Hepatic stellate cell (primary cell): ENCODE measurements at regions not wholly inside any gene's neighbourhood (a gene's known extent, or its start where the extent isn't known, plus 50 kb on each side); places are given as distances from the start of the nearest gene placed in this dataset.

Experiments
- DNase-seq: peaks from one replicate; pipeline ENCODE4 v3.0.0; 2011; ENCODE audit warnings: low spot score

GRCh38 chr2:145190031-145190703 lies 670.2 kb upstream of the ZEB2 start:
- DNase-seq: no peak

DNA sequence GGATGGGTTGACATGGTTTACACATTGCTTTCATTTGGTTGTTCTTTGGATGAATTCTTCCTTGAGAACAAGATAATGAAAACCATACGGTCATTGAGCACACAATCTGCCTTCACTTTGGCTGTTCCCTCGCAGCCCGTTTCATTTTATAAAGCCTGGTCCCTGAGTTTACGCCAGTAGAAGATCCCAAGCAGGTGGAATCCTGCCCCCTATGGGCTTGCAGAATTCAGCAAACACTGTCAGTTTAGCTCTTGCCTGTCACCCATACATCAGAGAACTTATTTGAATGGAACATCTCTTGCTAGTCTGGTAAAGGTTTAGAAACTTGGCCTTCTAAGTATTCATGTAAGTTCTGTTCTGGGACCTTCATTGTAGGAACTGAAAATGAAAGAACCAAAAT lies 666.4 kb upstream of the ZEB2 start:
- DNase-seq: no peak

GRCh38 chr2:145185696-145186095 lies 665.8 kb upstream of the ZEB2 start:
- DNase-seq: peak; percentile 4

DNA sequence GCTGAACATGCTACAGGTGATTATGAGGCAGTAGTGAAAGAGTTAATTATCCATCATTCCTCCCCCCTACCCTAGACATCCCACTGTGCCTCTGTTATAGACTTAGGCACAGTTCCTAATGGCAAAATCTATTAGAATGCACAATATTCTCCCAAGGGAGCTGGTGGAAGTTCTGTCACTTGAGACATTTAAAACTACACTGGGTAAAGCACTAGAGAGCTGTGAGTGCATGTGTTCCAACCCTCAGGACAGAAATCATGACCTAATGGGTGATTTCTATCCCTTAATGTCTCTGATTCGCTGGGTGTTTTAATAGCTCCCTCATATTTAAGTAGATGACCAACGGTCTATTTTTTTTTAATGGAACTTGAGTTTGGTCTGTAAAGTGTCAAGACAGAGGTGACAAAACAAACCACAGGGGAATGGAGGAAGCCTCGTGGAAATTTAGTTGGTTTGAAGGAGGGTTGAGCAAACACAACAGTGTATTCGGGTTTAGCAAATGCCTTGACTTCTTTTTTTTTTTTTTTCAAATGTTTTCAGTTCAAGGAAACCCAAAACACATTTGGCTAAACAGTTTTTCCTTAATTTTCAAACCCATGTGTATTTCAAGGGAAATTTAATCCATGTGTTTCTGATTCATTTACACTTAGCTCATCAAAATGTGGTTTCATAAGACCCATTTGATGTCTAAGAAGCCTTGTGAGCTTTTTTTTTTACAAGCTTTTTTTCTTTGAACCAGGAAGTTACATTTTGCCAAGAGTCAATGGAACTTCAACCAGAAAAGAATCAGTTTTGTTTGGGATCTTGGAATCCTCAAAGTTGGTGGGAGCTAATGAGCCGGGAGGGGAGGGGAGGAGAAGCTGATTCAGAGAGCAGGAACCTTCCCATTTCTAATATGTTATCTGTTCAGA lies 665.1 kb upstream of the ZEB2 start:
- no peak for DNase-seq

DNA sequence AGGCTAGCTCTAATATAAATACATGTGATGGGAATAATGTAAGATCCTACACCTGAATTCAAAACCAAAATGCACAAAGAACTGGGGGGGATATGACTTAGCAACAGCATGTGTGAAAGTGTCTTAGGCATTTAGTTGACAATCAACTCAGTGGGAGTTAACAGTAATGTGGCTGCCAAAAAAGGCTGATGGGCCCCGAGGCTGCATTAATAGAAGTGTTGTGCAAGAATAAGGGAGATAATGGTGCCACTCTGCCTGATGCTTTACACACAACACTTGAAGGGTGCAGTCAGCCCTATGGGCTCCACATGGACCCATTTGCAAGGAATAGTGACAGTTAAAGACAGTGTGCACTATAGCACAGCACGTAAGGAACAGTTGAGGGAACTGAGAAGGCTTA lies 649.4 kb upstream of the ZEB2 start:
- DNase-seq: no peak

GRCh38 chr2:145168091-145168490 lies 648.2 kb upstream of the ZEB2 start:
- DNase-seq: no peak

DNA sequence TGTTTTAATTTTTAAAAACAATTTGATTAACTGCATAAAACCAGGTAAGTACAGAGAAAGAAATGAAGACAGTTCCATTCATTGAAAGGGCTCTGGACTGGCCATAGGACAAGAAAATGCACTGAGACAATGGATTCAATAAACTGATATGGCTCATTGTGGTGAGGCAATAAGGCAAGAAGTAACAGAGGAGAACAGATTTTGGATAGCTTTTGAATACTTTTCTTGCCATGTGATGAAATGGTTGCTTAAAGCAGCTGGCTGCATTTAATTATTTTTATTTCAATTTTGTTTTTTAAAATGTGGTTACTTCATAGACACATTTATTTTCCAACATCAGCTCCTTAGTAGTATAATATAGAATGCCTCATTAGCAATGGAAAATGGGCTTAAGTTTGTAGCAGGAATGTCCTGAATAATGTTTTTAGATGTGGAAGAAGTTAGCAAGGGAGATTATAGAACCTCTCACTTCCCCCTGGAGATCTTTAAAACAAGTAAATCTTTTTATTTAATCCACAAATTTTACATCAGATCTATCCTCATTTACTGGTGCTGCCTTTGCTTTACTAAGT lies 646.9 kb upstream of the ZEB2 start:
- no peak for DNase-seq

DNA sequence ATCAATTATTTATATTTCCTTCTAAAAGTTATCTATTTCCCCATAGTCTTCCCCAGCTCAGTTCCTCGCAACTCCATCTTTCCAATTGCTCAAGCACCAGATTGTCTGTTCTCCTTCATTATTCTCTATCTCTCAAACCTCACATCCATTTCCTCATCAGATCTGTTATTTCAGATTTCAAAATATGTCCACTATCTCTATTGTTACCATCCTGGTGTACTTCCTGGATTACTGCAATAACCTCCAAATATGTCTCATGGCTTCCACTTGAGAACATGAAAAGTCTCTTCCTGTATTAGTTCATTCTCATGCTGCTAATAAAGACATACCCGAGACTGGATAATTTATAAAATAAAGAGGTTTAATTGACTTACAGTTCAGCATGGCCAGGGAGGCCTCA lies 641.7 kb upstream of the ZEB2 start:
- DNase-seq: no peak

DNA sequence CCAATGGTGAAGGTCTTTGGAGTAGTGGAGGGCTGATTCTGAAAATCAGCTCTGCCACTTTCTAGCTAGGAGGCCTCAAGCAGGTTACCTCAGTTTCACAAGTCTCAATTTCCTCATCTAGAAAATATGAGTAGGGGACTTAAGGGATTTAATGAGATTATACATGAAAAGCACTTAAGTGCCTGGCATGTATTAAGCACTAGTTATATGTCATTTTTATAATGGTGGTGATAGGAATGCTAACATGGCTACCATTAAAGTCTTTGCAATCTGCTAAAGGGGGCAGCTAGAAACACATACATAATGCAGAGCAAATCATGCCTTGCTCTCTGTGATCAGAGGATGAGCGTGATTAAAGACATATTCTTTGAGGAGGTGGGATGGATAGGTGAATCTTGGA lies 640.9 kb upstream of the ZEB2 start:
- no peak for DNase-seq

GRCh38 chr2:145159676-145160075 lies 639.8 kb upstream of the ZEB2 start:
- DNase-seq: no peak

- DNase-seq: peak; percentile 22
Measured at GRCh38 chr2:145157741-145158591, 638.0 kb upstream of the ZEB2 start.

DNA sequence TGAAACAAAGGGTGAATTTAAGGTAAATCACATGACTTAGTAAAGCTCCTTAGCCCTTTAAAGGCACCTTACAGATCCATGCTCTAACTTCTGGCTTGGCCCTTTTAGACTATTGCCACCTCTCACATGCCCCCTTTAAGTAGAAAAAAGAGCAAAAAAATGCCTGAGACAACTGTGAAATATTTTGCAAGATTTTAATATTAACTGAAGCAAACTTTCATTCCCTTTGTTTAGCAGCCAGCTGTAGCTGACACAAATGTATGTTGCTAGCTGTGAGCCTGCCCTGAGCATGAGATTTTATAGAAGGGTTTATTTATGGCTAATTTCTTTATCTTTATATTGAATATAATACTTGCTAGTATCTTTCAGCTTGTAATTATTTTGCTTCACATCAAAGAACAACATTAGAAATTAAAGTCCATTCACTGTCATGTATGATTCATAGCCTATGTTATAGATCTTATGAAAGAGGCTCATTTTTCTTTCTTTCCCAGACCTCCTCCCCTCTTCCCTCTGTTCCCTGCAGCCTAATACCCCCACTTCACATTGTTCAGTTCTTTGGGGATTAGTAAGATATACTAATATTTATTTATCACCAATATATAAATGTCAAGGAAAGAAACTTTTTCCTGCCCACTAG lies 637.2 kb upstream of the ZEB2 start:
- DNase-seq: no peak

- no peak for DNase-seq
Measured at GRCh38 chr2:145156199-145156598, 636.3 kb upstream of the ZEB2 start.

DNA sequence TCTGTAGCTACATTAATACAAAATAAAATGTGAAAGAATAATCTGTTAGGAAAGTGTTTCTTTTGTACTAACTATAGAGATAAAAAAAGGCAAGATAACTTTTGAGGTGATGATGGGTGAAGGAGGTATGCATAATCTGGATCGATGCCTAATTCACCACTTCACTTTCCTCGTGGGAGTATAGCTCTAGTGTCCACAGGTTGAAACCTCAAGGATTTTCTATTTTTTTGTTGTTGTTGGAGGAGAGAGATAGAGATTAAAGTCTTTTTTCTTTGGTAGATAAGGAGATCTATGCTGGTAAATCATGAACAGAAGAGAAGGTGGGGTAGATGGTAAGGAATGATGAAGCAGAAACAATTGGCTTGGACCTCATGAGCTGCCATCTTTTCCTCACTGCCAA lies 635.3 kb upstream of the ZEB2 start:
- no peak for DNase-seq

GRCh38 chr2:145154731-145155130 lies 634.8 kb upstream of the ZEB2 start:
- DNase-seq: no peak

- no peak for DNase-seq
Measured at GRCh38 chr2:145146691-145147090, 626.8 kb upstream of the ZEB2 start.

DNA sequence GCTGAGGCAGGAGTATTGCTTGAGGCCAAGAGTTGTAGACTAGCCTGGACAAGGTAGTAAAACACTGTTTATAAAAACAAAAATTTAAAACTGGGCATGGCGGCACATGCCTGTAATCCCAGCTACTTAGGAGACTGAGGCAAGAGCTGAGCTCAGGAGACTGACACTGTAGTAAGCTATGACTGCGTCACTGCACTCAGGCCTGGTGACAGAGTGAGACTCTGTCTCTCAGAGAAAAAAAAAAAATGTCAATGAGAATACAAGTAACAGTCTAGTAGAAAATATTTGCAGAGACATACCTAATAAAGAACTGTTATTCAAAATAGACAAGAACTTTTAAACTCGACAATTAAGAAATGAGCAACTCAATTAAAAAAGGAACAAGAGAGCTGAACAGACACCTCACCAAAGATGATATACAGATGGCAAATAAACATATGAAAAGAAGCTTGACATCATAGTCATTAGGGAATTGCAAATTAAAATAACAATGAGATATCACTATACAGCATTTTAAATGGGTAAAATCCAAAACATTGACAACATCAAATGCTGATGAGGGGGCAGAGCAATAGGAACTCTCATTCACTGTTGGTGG lies 624.3 kb upstream of the ZEB2 start:
- no peak for DNase-seq

- no peak for DNase-seq
Measured at GRCh38 chr2:145141981-145142380, 622.1 kb upstream of the ZEB2 start.

GRCh38 chr2:145140658-145141057 lies 620.7 kb upstream of the ZEB2 start:
- no peak for DNase-seq

GRCh38 chr2:145138626-145139025 lies 618.7 kb upstream of the ZEB2 start:
- no peak for DNase-seq

DNA sequence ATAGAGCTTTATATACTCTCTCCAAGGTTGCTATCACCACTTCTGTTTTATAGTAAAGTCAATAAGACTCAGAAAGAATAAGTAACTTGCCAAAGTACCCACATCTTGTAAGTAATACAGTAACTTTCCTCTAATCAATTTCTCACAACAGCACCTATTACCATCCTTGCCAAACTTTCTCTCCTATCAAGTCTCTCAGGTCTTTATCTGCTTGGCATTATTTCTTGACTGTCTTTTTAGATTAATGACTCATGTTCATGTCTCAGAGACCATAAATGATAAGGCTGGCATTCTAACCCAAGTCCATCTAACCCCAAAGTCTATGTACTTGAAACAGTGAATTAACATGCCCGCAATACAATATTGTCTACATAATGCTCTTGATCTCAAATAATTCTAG lies 618.0 kb upstream of the ZEB2 start:
- DNase-seq: no peak
